ENCODE measurements at regions not wholly inside any gene's neighbourhood (a gene's known extent, or its start where the extent isn't known, plus 50 kb on each side); places are given as distances from the start of the nearest gene placed in this dataset.

GRCh38 chr10:130807721-130808120 lies 503.8 kb downstream of the TCERG1L start:
- ATAC-seq (ENCODE audit: low read depth) (no peak), DNase-seq (no peak)
- H3K4me3 ChIP-seq (ENCODE audit: insufficient read depth, low read depth, low read length): no peak overlapping the region
- no CpG with 5 or more reads among the region's 9 CpGs for WGBS, 2 experiments (ENCODE audit: extremely low coverage in 2 of 2, insufficient read length in 1 of 2)
- intact Hi-C loops (cut with micrococcal nuclease): no loop called here
- H3K36me3 ChIP-seq (ENCODE audit: control insufficient read depth, insufficient read depth, low read length): no peaks in the 10 kb centered on the region
- H3K9ac ChIP-seq (ENCODE audit: low read depth, low read length): no peak overlapping the region
- H3K14ac ChIP-seq (replicated peaks; ENCODE audit: low read depth, low read length): no peak overlapping the region
- no peaks in the 10 kb centered on the region for H3K27me3 ChIP-seq (ENCODE audit: control insufficient read depth, insufficient read depth, low read length)
- no peak overlapping the region for H2AK5ac ChIP-seq (ENCODE audit: low read depth, low read length)
- no peak overlapping the region for H3K4me2 ChIP-seq (ENCODE audit: low read depth, low read length)
- no peak overlapping the region for H3K4ac ChIP-seq (ENCODE audit: low read depth, low read length)
- H4K8ac ChIP-seq (ENCODE audit: low read depth in 2 of 2, low read length in 2 of 2): no peak overlapping the region
- no peak overlapping the region for H2AFZ ChIP-seq (replicated peaks; ENCODE audit: low read length, poor library complexity)
- peaks cover 52% of the 10 kb centered on the region for H3K9me3 ChIP-seq (ENCODE audit: control insufficient read depth, insufficient read depth, low read length)
- H3K79me1 ChIP-seq (ENCODE audit: low read depth in 1 of 2, low read length in 2 of 2): no peaks in the 10 kb centered on the region
- H2AK9ac ChIP-seq (replicated peaks; ENCODE audit: low read depth, low read length, poor library complexity): no peak overlapping the region
- H2BK5ac ChIP-seq (ENCODE audit: low read depth, low read length, poor library complexity, severe bottlenecking): no peak overlapping the region
- H2BK120ac ChIP-seq (ENCODE audit: low read depth, low read length): no peak overlapping the region
- H3K18ac ChIP-seq (ENCODE audit: low read depth, low read length): no peak overlapping the region
- no peak overlapping the region for H3K27ac ChIP-seq (ENCODE audit: insufficient read depth, low read length)
- POLR2A ChIA-PET (ENCODE audit: unreplicated experiment): no interaction called here
- H3K23ac ChIP-seq (ENCODE audit: low read depth, low read length): no peak overlapping the region
- H4K91ac ChIP-seq (ENCODE audit: insufficient read depth, low read depth, low read length): no peak overlapping the region
- no peak overlapping the region for H3K56ac ChIP-seq (ENCODE audit: extremely low read depth, insufficient read depth, low read length)
- dilution Hi-C loops (cut with HindIII; ENCODE audit: low sequenced_read_pairs, unreplicated experiment): no loop called here
- no peaks in the 10 kb centered on the region for H3K4me1 ChIP-seq (ENCODE audit: control insufficient read depth, insufficient read depth, low read length)
- in situ Hi-C loops (cut with MboI; ENCODE audit: low sequenced_read_pairs): no loop called here
- H4K20me1 ChIP-seq (ENCODE audit: insufficient read depth, low read length): no peaks in the 10 kb centered on the region
- CTCF ChIA-PET: no interaction called here
- H2BK15ac ChIP-seq (ENCODE audit: low read depth, low read length): no peak overlapping the region
- no peak overlapping the region for H4K5ac ChIP-seq (ENCODE audit: low read depth, low read length)
- H3K9me1 ChIP-seq (ENCODE audit: insufficient read depth, low read length): no peaks in the 10 kb centered on the region
- no peak overlapping the region for H2BK20ac ChIP-seq (ENCODE audit: low read depth, low read length)
- TF ChIP-seq MAFK (IDR thresholded peaks at IDR 0.05; ENCODE audit: low read depth, low read length) (no peak), ELK1 (IDR thresholded peaks at IDR 0.05; ENCODE audit: borderline replicate concordance, low read depth, low read length) (no peak), RFX5 (IDR thresholded peaks at IDR 0.05; ENCODE audit: low read depth, low read length) (no peak), CEBPB (IDR thresholded peaks at IDR 0.05; ENCODE audit: low read depth, low read length) (no peak), MAZ (IDR thresholded peaks at IDR 0.05; ENCODE audit: borderline replicate concordance, low read depth, low read length) (no peak), CTCF (conservative IDR thresholded peaks at IDR 0.05; ENCODE audit: low read depth, low read length) (no peak), NFE2L2 (IDR thresholded peaks at IDR 0.05; ENCODE audit: low read depth, low read length) (no peak), CHD1 (IDR thresholded peaks at IDR 0.05; ENCODE audit: low read depth, low read length) (no peak), BHLHE40 (IDR thresholded peaks at IDR 0.05; ENCODE audit: low read depth, low read length) (no peak), MXI1 (IDR thresholded peaks at IDR 0.05; ENCODE audit: borderline replicate concordance, low read depth, low read length) (no peak), FOS (IDR thresholded peaks at IDR 0.05; ENCODE audit: low read depth, low read length) (no peak), SMC3 (IDR thresholded peaks at IDR 0.05; ENCODE audit: low read depth, low read length) (no peak), USF2 (IDR thresholded peaks at IDR 0.05; ENCODE audit: low read depth, low read length) (no peak), RAD21 (IDR thresholded peaks at IDR 0.05; ENCODE audit: low read length) (no peak), RCOR1 (IDR thresholded peaks at IDR 0.05; ENCODE audit: insufficient replicate concordance, low read length) (no peak), POLR2A (IDR thresholded peaks at IDR 0.05; ENCODE audit: low read depth, low read length) (no peak)
- BruUV-seq (replicated peaks): no TSS peak
